ENCODE measurements at regions not wholly inside any gene's neighbourhood (a gene's known extent, or its start where the extent isn't known, plus 50 kb on each side); places are given as distances from the start of the nearest gene placed in this dataset.

- peaks cover 15% of the 10 kb centered on the region for H3K4me1 ChIP-seq (ENCODE audit: insufficient read depth)
- Mint-ChIP-seq H3K36me3 (ENCODE audit: low read depth) (peaks cover 22% of the 10 kb centered on the region; the same call in 2 of the 3 replicates), H3K27ac (no peak overlapping the region), H3K27me3 (ENCODE audit: insufficient read depth, low read depth, poor library complexity) (peaks cover 8% of the 10 kb centered on the region), H3K9me3 (peaks cover 86% of the 10 kb centered on the region), H3K4me1 (peaks cover 4% of the 10 kb centered on the region; the same call in 2 of the 3 replicates), H3K4me3 (no peak overlapping the region)
- H3K4me2 ChIP-seq: peak overlapping the region; percentile 38; the same call in 1 of the 2 replicates
- no peak overlapping the region for H2AFZ ChIP-seq
- DNase-seq (ENCODE audit: low spot score) (peak; percentile 3), ATAC-seq (no peak)
- H3K4me3 ChIP-seq: no peak overlapping the region; the same call in 1 of the 2 replicates
- no peak overlapping the region for H3K27ac ChIP-seq (ENCODE audit: low read depth)
- no peaks in the 10 kb centered on the region for H3K79me2 ChIP-seq (replicated peaks; ENCODE audit: insufficient read depth)
- H3K27me3 ChIP-seq (ENCODE audit: insufficient read depth): peaks cover 35% of the 10 kb centered on the region
- no peaks in the 10 kb centered on the region for H3K9me2 ChIP-seq (ENCODE audit: insufficient read depth)
- TF ChIP-seq ETS1 (IDR thresholded peaks at IDR 0.05): no peak
- no peak for TF ChIP-seq POLR2AphosphoS5 (IDR thresholded peaks at IDR 0.05; ENCODE audit: low read depth)
- no peak for TF ChIP-seq CREB1 (CRISPR knock-in tag; IDR thresholded peaks at IDR 0.05; ENCODE audit: low read depth)
- no peak for TF ChIP-seq NANOG (IDR thresholded peaks at IDR 0.05; ENCODE audit: borderline replicate concordance)
- no peak for TF ChIP-seq JUNB (IDR thresholded peaks at IDR 0.05; ENCODE audit: unreplicated experiment)
- TF ChIP-seq ZNF331 (CRISPR knock-in tag; IDR thresholded peaks at IDR 0.05; ENCODE audit: low read depth): no peak
- TF ChIP-seq STAT1 (IDR thresholded peaks at IDR 0.05; ENCODE audit: unreplicated experiment): no peak
- TF ChIP-seq EZH2 (IDR thresholded peaks at IDR 0.05; ENCODE audit: low read depth, unreplicated experiment): no peak
- TF ChIP-seq REST (IDR thresholded peaks at IDR 0.05; ENCODE audit: unreplicated experiment): no peak
- no peak for TF ChIP-seq CTCF (conservative IDR thresholded peaks at IDR 0.05; ENCODE audit: low read depth in 2 of 2)
- H4K20me1 ChIP-seq (replicated peaks; ENCODE audit: insufficient read depth): 0 out of 2 replicates have a peak, but pooled peaks cover 4% of the 10 kb centered on the region
- no peaks in the 10 kb centered on the region for H3F3A ChIP-seq (replicated peaks; ENCODE audit: low read depth)
- H3K36me3 ChIP-seq (ENCODE audit: insufficient read depth): no peaks in the 10 kb centered on the region
Measured at GRCh38 chr21:24423546-24423945, 1183.7 kb downstream of the MRPL39 start.

All from GM23338 (cell line).